Non-pigmented ciliary epithelial cell (primary cell): ENCODE measurements at regions not wholly inside any gene's neighbourhood (a gene's known extent, or its start where the extent isn't known, plus 50 kb on each side); places are given as distances from the start of the nearest gene placed in this dataset.

Source experiments
- DNase-seq: peaks from one replicate; pipeline ENCODE4 v3.0.0-alpha.2; 2010; ENCODE audit warnings: low read depth

GRCh38 chr2:196530910-196531309 lies 108.6 kb upstream of the CCDC150 start:
- no peak for DNase-seq

- DNase-seq, result no peak
Measured at GRCh38 chr2:196533772-196534397, 105.6 kb upstream of the CCDC150 start.

GRCh38 chr2:196534495-196534894 lies 105.0 kb upstream of the CCDC150 start:
- no peak for DNase-seq

- no peak for DNase-seq
Measured at GRCh38 chr2:196535061-196535460, 104.5 kb upstream of the CCDC150 start.

- DNase-seq, result no peak
Measured at GRCh38 chr2:196535742-196536141, 103.8 kb upstream of the CCDC150 start.

DNA sequence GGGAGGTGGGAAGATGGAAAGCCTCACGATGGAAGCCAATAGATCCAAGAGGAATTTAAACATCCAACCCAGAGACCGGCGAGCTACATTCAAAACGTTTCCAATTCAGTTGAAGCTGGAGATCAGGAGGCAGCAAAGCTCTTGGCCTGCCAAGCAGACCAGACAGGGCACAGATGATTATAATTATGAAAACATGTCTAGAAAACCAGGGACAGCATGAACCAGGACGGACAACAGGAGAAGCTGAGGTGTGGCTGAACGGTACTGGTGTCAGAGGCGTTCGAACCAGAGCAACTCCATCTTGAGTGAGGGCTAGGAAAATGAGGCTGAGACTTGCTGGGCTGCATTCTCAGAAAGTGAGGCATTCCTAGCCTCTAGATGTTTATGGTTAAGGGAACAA lies 102.2 kb upstream of the CCDC150 start:
- no peak for DNase-seq

- no peak for DNase-seq
Measured at GRCh38 chr2:196538189-196538588, 101.3 kb upstream of the CCDC150 start.

- DNase-seq, result no peak
Measured at GRCh38 chr2:196538646-196539045, 100.9 kb upstream of the CCDC150 start.

- no peak for DNase-seq
Measured at GRCh38 chr2:196544906-196545433, 94.5 kb upstream of the CCDC150 start.

GRCh38 chr2:196546151-196546919 lies 93.2 kb upstream of the CCDC150 start:
- DNase-seq, result no peak

DNA sequence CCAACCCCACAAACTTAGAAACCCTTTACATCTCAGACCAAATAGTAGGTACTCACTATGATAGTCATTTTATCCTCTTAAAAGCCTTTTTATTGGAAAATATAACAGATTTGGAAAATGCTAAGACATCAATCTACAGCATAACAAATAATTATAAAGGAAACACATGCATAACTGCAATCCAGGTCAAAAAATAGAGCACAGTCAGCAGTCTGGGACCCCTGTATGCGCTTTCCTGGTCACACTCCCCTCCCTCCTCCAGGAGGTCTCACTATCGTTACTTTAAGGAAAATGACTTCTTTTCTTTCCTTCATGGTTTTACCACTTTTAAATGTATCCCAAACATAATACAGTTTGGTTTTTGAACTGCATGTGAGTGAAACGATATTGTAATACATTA lies 90.5 kb upstream of the CCDC150 start:
- no peak for DNase-seq

- DNase-seq, result no peak
Measured at GRCh38 chr2:196551014-196551413, 88.5 kb upstream of the CCDC150 start.

DNA sequence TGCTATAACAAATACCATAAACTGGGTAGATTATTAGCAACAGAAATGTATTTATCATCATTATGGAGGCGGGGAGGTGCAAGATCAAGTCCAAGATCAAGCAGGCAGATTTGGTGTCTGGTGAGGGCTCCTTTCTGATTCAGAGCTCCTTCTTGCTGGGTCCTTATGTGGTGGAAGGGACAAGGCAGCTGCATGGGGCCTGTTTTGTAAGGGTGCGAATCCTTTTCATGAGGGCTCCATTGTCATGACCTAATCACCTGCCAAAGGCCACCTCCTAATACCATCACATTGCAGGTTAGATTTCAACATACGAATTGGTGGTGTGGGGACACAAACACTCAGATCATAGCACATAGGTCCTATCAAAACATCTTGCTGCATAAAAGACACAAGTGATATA lies 84.4 kb upstream of the CCDC150 start:
- DNase-seq, result no peak

GRCh38 chr2:196555726-196556125 lies 83.8 kb upstream of the CCDC150 start:
- DNase-seq, result no peak

DNA sequence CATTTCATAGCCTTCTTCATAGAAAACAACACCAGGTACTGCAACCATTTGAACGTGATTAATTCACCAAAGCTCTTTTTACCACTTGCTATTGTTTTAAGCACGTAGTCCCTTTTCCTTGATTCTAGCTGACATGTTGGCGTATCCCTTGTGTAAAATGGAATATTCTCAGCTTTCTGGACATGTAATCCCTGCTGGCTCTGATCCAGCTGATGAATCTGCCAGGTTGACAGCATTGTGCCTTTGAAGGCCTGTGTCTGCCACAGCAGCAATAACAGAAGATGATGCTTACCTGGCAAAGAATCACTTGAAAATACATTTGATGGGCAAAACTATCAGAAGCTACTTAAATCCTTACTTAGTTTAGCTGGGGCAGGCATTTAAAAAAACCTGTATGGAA lies 81.0 kb upstream of the CCDC150 start:
- DNase-seq, result no peak

- no peak for DNase-seq
Measured at GRCh38 chr2:196563876-196564275, 75.6 kb upstream of the CCDC150 start.

- DNase-seq, result no peak
Measured at GRCh38 chr2:196565106-196565765, 74.3 kb upstream of the CCDC150 start.

- no peak for DNase-seq
Measured at GRCh38 chr2:196565982-196566381, 73.5 kb upstream of the CCDC150 start.

- no peak for DNase-seq
Measured at GRCh38 chr2:196566961-196567666, 72.4 kb upstream of the CCDC150 start.

GRCh38 chr2:196568506-196568905 lies 71.0 kb upstream of the CCDC150 start:
- no peak for DNase-seq

DNA sequence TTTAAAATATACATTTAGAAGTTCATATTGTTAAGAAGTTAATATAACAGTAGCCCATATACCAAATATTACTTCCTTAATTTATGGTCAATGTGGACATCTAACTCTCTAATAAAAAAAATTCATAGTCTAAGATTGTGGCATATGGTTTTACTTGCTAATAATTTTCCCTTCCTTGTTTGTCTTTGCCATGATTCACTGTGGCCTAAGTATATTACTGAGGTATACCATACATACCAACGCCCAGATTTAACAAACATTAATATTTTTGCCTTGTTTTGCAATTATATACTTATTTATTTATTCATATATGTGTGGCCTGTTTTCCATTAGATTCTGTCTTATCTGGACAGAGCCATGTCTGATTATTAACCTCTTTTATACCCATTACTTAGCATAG lies 54.6 kb upstream of the CCDC150 start:
- no peak for DNase-seq

- peak; percentile 75 for DNase-seq
Measured at GRCh38 chr2:196586511-196586991, 53.0 kb upstream of the CCDC150 start.
